Left hindlimb (tissue), 1 donor: ENCODE measurements at regions not wholly inside any gene's neighbourhood (a gene's known extent, or its start where the extent isn't known, plus 50 kb on each side); places are given as distances from the start of the nearest gene placed in this dataset.
"Not testable (repeated sequence)": the region's sequence is repeated elsewhere in the genome, so short reads cannot be mapped to it uniquely, and the experiment has no call there.

Experiments
- DNase-seq: peaks from one replicate; pipeline ENCODE4 v3.0.0-alpha.2; 2018

GRCh38 chr11:97979741-97980140 lies 1041.0 kb upstream of the CNTN5 start:
- no peak for DNase-seq

DNA sequence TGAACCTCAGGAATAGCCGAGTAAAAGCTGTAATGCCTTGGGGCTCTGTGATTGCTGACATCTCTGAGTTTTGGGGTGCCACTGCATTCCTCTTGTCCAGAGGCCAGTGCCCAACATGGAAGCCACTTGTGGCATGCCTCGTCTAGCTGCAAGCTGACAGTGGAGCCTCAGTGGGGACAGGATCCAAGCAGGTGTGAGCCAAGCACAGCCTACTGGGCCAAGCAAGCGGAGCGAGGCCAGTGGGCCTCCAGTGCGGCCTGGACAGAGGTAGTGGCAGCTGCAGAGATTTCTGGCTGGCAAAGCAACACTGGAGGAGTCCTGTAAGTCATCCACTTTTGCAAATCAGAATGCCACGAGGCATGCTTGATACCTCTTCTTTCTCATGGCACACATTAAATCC lies 1038.2 kb upstream of the CNTN5 start:
- DNase-seq, result no peak

DNA sequence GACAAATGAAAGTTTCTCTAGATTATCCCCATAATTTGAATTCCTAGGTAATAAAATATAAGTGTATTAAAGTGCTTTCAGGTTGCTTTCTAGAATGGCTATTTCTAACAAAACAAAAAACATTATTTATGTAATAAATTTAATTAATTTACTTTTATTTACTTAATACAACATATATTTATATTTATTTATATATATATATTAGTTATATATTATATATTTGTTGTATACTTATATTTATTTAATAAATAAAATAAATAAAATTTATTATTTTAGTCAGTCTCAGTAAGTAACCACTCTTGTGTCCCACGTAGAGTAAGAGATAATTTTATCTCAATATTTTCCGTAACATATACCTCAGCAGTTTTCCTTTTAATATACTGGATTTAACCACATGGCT lies 1031.6 kb upstream of the CNTN5 start:
- DNase-seq, result no peak

DNA sequence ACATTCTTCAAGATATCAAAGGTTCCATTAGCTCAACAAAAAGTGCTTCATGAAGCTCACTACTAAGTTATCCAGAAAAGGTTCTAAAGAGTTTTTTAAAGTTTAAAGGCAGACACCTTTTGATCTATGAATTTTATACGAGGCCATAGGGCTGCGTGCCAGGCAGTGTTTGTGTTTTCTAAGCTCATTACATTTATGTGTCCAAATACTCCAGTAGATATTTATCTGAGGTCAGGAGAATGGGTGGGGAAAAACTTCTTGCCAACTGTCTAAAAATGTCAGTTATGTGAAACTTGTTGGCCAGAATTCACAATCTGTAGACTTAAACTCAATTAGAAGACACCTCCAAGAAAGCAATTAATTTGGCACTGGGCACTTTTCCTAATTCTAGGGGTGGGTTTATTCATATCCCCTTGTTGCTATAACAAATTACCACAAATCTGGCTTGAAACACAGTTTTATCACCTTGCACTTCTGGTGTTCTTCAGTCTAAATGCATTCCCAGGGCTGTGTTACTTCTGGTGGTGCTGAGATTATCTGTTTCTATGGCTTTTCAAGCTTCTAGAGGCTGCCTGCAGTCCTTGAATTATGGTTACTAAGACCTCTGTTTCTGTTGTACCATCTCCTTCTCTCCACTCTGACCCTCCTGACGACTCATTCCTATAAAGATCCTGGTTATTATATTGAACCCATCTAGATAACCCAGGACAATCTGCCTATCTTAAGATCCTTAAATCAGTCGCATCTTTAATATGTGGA lies 1030.4 kb upstream of the CNTN5 start:
- DNase-seq, result no peak

DNA sequence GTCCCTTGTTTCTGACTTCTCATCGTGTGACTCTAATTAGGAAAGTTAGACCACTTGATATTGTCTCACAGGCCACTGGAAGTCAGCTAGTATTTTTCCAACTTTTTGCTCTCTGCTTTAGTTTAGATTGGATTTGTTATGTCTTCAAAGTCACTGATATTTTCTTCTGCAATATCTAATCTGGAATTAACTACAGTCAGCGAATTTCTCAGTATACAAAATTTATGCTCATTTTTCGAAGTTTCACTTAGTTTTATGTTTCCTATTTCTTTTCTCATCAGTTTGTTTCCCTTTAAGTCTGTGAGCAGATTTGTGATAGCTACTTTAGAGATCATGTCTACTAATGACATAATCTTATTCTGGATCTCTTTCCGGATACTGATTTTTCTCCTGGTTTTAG lies 1027.2 kb upstream of the CNTN5 start:
- DNase-seq, result no peak

DNA sequence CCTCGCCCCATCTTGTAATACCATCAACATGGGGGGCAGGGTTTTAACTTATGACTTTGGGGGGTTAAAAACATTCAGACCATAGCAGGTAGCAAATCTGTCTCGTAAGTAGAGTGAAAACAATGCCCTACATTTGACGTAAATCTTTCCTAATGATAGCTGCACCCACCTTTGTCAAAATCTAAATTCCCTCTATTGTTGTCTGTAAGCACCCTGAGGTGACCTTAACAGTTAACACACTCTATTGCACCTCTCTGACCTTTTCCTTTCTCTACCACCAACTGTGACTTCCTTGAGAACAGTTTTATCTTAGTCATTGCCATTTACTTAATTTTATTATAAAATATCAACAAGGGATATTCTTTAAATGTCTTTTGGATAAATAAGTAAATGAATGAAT lies 1024.9 kb upstream of the CNTN5 start:
- DNase-seq, result no peak

- no peak for DNase-seq
Observed at GRCh38 chr11:97996762-97997161, 1024.0 kb upstream of the CNTN5 start.

DNA sequence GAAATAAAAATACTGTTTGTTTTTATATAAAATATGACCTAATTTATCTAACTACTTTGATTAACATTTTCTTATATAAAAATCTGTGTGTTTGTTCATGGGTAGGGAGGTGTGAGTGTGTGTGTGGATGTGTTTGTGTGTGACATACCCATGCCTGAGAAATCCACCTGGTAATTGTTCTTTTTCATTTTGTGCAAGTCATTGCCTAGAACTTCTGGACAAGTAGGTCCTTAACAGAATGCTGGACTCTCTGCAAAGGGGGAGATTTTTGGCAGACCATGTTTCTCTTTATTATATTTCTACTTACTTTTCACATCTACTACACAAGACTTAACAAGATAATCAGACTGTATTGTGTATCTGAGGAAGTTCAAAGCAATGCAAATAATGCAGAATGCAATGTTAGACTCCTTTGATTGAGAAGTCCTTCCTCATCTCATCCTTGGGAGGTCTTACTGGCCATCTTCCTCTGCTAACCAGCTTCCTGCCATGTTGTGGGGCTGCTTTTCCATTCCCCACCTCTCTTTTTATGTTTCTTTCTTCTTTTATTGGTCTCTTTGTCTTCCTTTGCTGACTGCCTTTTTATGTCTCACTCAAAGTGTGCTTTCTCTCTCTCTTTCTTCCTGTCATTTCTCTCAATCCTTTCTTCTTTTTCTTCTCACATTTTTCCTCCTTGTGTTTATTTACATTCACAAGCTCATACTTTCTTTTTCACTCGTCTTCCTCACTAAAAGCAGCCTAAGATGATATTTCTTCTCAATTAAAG lies 1017.0 kb upstream of the CNTN5 start:
- no peak for DNase-seq

DNA sequence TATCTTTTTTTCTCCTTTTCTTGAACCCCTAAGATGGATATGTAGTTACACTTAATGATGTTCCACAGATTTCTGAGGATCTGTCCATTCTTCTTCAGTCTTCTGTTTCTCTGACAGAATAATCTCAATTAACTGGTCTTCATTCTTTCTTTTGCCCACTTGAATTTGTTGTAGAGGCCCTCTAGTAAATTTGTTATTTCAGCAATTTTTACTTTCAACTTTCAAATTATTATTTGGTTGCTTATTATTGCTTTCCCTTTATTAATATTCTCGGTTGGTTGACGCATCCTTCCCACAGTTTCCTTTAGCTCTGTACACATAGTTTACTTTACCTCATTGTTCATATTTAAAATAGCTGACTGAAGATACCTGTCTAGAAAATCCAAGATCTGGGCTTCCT lies 1013.7 kb upstream of the CNTN5 start:
- no peak for DNase-seq

DNA sequence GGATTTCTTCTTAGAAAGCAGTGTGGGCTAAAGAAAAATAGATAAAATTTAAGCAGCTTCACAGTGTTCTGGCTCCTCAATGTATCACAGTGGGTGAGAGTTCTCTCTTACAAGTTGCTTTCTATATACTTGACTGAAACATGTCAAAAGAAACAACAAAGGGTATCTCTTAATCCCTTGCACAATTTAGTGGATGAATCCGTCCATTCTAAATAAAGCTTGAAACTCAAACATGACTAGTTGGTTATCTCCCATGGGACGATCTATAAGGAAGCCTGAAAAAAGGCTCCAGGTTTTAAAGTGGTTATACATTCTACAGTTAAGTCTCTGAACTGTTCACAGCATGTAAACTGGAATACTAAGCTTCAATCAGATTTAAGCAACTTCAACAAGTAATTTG lies 993.1 kb upstream of the CNTN5 start:
- DNase-seq, result no peak

GRCh38 chr11:98029832-98030231 lies 990.9 kb upstream of the CNTN5 start:
- DNase-seq, result no peak

- DNase-seq, result no peak
Observed at GRCh38 chr11:98036810-98037209, 983.9 kb upstream of the CNTN5 start.

GRCh38 chr11:98040061-98040808 lies 980.5 kb upstream of the CNTN5 start:
- no peak for DNase-seq

DNA sequence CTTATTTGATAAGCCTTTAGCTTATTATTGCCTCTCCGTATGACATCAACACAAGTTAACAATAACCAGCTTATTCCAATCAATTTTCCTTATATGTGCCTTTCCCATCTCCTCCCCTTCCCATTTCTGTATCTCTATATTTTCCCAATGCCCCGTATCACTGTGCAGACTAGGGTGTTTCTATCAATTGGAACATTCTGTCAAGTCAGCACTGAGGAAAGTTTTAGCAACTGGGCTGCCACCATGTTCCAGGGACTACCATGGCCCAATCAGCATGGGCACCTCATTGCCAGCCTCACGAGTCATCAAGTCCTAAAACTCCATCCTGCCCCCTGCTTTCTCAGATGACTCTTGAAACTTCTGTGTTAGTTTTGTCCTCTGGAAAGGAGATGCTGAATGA lies 973.1 kb upstream of the CNTN5 start:
- DNase-seq, result no peak

- no peak for DNase-seq
Observed at GRCh38 chr11:98053851-98054250, 966.9 kb upstream of the CNTN5 start.

GRCh38 chr11:98056945-98057344 lies 963.8 kb upstream of the CNTN5 start:
- DNase-seq, result no peak

- no peak for DNase-seq
Observed at GRCh38 chr11:98059488-98059887, 961.3 kb upstream of the CNTN5 start.

DNA sequence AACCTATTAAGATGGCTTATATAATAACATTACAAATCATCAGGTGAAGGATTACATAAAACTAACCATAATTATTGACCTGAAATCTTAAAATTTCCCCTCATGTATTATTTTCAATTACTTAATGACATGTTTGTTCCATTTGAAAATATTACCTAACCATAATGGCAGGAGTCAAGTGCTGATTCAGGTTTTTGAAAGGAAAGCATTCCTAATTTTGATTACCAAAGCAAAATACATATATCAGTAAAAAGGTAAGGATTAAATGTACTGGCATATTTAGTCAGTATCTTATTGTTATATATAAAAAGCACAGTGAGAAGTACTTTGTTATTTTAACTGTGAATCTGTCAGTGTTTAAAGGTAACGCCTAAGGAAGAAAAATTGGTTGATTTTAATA lies 960.0 kb upstream of the CNTN5 start:
- DNase-seq, result no peak

GRCh38 chr11:98061858-98062257 lies 958.9 kb upstream of the CNTN5 start:
- DNase-seq, result no peak

DNA sequence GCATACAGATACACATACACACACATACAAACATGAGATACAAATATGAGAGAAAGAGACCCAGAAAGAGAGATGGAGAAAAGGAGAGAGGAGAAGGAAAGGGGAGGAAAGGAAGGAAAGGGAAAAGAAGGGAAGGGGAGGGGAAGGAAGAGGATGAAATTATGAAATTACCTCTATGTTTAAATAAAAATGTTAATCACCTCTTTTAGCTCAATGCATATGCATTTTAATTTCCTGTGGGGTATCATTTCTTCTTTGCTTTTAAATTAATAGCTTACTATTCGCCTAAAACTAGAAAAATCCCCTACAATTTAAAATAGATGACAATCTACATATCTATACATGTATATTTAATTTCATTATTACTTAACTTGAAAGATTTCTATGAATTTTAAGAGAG lies 958.0 kb upstream of the CNTN5 start:
- no peak for DNase-seq

DNA sequence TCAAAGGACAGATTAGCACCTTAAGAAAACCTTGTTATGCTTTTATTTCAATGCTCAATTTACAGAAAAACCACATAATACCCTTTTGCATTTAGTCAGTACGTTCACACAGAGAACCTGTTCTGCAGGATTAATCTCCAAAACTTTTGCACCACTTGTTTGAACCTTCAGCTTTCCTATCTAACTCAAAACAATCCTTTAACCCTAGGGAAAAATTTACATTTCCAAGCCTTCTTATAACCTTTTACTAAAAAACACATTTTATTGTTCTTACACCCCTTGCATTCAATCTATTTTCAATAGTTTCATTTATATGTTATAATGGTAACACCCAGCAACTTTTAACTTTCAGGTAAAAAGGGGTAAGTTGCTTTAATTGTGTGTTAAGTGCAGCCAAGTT lies 952.5 kb upstream of the CNTN5 start:
- no peak for DNase-seq

DNA sequence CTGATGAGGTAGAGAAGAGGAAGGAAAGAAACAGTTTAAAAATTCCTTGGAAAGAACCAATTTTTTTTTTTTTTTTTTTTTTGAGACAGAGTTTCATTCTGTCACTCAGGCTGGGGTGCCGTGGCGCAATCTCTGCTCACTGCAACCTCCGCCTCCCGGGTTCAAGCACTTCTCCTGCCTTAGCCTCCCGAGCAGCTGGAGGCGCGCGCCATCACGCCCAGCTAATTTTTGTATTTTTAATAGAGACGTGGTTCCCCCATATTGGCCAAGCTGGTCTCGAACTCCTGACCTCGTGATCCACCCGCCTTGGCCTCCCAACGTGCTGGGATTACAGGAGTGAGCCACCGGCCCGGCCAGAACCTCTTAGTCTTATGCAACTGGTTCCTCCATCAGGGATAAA lies 951.6 kb upstream of the CNTN5 start:
- not testable (repeated sequence) for DNase-seq

GRCh38 chr11:98069861-98070260 lies 950.9 kb upstream of the CNTN5 start:
- DNase-seq, result no peak
